KBM-7 (cell line): ENCODE measurements at regions not wholly inside any gene's neighbourhood (a gene's known extent, or its start where the extent isn't known, plus 50 kb on each side); places are given as distances from the start of the nearest gene placed in this dataset.

Experiments used
- DNase-seq: peaks from one replicate; pipeline ENCODE4 v3.0.0-alpha.2; 2015
- in situ Hi-C: fragments of 300-500 bp; cut with MboI; formaldehyde crosslinking; loops from 2 replicates; pipeline ENCODE4 v1.14.3; 2020; ENCODE audit warnings: low sequenced_read_pairs, low pct_unique_long_range_greater_than_20kb, mixed read lengths

DNA sequence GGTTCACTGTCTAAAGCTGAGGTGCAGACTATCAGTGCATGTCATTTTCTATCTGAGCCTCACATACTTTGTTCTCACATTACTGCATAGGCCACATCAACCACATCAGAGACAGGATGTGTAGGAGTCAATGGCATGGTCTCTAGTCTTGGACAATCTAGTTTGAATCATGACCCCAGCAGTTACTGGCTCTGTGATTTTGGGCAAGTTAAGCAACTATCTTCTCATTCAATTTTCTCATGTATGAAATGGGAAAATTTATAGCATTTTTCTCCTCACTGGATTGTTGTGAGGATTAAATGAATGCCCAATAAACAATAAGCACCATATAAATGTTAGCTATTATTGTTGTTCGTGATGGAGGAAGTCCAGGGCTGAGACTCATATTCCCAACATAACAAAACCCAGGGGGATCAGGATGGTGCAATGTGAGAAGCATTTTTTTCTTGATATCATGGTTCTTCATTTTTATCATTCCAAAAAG lies 432.6 kb downstream of the LRIG3 start:
- in situ Hi-C loops: no loop called here
- no peak for DNase-seq

DNA sequence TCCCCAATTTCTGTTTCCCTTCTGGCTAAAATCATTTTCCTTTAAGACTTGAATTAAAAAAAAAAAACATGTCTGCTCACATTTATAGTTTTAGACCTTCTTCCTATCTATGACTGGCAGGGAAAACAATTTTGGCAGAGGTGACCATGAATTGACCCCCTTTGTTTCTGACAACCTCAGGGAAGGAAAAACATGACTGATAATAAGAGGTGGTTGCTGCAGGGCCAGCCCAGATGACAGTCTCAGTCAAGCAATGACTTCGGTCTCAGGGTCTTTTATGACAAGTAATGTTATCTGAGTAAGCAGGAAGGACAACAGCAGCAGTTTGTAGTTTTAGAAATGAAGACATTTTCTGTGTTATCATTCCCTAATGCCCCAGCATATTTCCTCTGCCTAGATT lies 430.9 kb downstream of the LRIG3 start:
- DNase-seq: no peak
- in situ Hi-C loops: no loop called here

DNA sequence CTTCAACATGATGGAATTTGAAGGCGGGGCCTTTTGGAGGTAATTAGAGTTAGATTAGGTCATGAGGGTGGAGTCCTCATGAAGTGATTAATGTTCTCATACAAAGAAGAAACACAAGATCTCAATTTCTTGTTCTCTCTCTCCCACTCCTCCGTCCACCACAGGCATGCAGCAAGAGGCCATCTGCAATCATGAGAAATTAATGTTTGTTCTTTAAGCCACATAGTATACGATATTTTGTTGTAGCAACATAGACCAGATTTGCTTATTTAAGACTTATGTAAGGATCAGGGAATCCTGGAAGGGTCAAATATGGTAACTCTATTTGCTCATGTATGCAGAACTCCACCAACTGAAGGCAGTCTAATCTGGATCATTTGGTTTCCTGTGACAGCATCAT lies 429.0 kb downstream of the LRIG3 start:
- in situ Hi-C loops: no loop called here
- no peak for DNase-seq

DNA sequence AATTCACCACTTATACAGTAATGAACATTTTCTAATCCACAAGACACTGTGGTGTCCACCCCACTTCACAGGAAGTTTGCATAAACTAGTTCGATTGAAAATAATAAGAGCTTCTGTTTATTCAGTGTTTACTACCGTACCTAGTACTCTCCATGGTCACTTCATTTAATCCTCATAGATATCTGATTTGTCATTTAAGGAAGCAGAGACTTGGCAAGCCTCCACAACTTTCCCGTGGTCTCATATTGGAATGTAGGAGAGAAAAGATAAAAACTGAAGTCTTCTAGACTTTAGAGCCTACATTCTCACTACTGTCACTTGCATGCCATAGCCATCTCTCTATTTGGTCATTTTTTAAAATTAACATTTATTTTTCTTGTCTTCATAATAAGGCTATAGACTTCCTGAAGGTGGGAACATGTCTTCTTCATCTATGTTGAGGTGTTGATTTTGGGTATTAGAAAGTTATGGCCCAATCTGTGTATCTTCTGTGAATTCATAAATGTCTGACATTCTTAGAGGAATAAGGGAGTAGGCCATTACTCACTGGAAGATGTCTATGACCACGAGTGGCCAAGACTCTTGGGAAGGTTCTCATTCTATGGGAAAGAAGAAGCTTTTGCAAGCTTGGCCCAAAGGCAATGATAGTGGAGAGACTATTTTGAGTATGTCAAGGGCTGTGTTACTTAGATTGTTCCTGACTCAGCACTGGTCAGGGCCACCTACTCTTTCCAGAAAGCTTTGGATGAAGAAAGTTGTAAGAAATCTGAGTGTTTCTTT lies 423.7 kb downstream of the LRIG3 start:
- in situ Hi-C loops: no loop called here
- no peak for DNase-seq

DNA sequence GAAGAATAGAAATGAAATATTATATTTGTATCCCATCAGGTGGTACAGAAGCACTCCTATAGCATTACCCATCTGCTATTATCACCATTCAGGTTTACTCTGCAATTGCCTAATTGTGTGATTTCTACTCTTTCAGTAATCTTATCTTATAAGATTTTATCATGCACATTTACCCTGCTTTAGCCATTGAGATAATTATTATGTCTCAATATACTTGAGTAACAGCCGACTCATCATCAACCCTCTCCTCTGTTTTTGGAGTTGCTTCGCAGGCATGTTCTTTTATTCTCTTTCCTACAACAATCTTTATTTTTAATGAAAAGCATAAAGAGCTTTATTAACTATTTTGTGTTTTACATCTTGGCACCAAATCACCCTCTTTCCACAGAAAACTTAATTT lies 419.9 kb downstream of the LRIG3 start:
- in situ Hi-C loops: no loop called here
- no peak for DNase-seq

DNA sequence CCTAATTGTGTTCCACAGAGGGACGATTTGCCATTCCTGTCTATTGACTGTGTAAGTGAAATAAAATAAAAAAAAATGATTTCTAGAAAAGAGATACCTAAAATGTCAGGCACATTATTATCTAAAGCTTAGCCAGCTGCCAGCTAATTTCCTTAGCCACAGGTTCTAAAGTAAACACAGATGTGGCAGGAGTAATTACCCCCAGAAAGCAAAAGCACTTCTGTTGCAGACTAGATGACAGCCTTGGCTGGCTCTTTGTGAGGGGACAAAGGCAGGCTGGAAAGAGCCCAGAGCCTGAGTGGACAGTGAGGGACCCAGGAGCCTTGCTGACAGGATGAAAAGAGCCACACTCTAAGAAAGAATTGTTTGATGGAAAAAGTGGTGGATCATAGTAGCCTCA lies 418.1 kb downstream of the LRIG3 start:
- DNase-seq: no peak
- in situ Hi-C loops: no loop called here

DNA sequence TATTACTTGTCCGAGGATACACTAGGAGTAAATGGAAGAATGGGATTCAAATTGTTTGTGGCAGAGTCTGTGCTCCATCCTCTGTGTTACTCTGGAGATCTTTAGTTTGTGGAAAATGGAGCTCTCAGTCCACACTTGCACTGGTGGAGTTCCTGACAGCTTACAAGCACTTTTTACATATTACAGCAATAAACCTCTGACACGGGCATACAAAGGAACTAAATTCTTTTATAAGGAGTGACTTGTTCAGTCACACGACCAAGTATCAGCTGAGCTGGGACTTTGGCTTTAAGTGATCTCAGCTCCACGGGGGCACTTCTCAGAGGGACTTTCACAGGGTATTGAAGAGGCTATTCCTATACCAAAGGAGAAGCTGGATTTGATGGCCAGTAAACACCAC lies 417.5 kb downstream of the LRIG3 start:
- in situ Hi-C loops: no loop called here
- DNase-seq: no peak

DNA sequence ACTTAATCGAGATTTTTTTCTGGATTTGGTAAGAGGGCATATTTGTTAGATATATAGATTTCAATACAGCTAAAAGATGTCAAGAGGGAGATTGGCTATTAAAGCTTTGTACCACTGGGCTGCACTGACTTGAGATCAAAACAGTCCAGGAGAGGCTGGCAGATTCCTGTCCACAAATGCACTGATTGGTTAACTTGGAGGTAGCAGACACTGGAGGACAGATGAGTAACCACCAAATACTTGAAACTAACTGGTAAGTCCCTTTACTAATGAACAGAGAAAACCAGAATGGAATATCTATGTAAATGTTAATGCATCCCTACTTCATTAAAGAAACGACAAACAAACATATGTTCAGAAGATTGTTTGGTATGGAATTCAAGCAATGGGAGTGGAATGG lies 416.6 kb downstream of the LRIG3 start:
- in situ Hi-C loops: no loop called here
- no peak for DNase-seq

DNA sequence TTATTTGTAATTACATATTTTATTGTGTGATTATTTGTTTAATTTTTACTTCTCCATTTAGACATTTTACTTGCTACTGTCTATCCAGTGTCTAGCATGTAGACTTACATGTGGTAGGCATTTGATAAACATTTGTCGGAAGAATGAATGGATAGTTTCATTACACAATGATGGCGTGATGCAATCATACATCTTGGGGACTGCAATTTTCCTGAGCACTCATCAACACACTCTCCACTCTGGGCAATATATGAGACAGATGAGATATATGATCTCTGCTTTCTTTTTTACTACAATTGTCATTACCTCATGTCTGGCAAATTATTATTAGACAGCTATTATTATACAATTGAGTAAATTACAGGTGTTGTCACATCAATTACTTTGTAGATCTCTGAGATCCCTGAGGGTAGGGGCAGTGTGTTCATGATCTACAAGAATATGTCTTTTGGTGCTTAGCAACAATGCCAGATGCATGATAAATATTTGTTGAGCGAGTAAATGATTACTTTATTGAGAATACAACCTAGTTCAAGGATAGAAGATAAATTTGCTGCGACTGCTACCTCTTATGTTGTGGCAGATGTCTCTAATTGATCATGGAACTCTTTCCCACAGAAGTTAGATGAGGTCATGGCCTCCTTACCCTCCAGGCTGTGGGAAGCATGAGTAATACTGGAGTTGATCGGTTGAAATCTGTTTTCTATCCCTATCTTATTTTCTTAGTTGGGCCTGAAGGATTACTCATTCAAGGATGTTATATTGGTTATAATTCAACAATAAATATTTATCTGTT lies 416.0 kb downstream of the LRIG3 start:
- in situ Hi-C loops: no loop called here
- no peak for DNase-seq

DNA sequence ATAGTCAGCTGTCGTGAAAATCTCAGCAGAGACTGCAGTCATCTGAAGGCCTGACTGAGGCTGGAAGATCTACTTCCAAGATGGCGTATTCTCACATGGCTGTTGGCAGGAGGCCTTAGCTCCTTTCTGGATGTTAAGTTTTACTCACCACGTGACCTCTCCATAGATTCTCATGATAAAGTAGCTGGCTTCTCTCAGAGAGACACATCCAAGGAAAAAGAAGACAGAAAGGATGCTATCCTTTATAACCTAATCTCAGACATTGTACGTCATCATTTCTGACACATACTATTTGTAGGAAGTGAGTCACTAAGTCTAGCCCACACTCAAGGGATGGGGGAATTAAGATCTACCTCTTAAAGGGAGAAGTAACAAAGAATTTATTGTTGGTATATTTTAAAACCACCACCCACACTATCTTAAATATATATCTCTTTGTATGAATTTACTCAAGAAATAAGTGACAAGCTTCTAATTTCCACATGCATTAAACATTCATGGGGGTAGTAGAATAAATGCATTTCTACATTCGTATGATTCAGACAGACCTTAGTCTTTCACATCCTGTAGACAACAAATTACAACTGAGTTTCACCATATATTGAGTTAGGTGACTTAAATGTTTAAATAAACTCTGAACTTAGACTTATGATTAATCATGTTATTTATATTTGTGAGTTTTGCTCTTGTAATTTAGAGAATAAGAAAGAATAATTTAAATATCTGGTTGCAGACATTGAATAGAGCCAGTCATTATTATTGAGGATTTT lies 411.0 kb downstream of the LRIG3 start:
- in situ Hi-C loops: no loop called here
- no peak for DNase-seq

DNA sequence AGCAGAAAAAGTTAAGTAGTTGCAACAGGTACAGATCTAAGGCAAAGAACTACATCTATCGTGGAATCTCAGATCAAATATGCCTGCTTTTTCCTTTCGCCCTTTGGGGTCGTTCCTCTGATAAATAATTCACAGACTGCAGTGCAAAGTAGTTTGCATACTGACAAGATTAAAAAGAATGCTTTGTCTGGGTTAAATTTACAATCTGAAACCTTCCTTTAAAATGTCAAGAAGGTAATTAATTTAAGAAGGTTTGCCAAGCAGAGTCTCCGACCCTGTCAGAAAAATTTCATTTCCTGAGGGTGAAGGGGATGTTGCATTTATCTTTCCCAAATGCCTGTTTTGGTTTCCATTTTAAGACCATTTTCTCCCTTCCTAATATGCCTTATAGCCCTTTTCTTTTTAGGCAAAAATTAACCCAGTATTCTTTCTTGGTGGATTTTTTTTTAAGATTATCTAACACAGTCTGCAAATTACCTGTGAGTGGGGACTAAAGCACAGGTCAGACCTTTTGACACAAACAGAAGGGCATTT lies 406.9 kb downstream of the LRIG3 start:
- DNase-seq: no peak
- in situ Hi-C loops: no loop called here

DNA sequence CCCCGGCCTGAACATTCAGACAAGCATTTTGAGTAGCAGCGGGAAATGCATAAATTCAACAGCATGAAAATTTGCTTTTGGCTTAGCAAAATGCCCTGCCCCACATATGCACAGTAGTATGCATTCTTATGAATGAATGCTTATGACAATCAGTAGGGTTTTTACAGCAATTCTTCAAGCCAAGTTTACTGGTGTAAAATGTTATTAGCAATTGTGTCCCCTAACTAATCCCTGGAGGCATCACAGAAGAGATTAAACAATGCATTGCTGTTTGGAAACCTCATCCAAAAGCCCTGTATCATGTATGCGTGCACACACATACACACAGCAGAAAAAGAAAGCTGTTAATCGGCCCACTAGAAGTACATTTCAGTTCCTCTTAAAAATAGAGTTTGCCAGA lies 406.5 kb downstream of the LRIG3 start:
- DNase-seq: no peak
- in situ Hi-C loops: no loop called here

DNA sequence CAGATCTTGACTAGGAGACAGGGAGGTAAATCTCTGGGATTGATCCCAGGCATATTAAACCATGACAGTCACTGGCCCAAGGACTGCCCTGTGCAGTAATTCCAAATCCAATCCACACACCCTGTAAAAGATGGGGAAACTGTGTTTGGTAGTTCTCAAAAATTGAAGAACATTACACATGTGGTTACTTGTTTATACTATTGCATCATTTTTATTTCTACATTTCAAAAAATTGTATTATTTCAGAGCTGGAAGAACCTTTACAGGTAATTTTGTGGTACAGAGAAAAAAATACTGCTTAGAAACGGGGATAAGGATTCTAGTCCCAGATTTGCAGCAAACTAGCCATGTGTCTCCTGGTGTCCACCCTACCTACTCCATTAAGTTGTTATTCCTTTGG lies 400.5 kb downstream of the LRIG3 start:
- in situ Hi-C loops: no loop called here
- DNase-seq: no peak

DNA sequence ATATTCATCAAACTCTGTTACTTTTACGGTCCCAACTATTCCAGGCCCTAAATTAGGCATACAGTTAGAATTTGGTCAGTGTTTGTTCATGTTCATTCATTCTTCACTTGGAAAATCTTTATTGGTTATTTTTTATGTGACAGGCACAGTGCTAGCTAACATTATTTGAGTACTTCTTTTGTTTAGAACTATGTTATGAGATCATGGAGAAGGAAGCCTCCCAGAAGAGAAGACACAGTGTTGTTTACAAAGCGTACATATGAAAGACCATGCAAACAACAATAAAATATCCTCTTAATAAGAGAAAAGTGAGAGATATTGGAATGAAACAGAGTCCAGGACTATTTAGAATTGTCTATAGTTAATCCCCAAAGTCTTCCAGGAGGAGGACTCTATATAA lies 399.2 kb downstream of the LRIG3 start:
- DNase-seq: no peak
- in situ Hi-C loops: no loop called here

DNA sequence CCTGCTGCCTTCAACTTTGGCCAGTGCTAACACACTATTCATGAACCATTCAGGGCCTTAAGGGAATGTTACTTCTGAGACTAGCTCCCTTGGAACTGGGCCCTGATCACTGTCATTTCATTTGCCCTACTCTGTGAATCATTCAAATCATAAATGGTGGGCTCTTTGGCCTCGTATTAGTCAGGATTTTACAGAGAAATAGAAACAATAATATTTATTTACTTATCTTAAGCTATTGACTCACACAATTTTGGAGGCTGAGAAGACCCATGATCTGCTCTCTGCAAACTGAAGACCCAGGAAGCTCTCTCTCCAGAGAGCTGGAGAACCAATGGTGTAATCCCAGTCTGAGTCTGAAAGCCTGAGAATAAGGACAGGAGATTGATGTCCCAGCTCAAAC lies 398.5 kb downstream of the LRIG3 start:
- DNase-seq: no peak

DNA sequence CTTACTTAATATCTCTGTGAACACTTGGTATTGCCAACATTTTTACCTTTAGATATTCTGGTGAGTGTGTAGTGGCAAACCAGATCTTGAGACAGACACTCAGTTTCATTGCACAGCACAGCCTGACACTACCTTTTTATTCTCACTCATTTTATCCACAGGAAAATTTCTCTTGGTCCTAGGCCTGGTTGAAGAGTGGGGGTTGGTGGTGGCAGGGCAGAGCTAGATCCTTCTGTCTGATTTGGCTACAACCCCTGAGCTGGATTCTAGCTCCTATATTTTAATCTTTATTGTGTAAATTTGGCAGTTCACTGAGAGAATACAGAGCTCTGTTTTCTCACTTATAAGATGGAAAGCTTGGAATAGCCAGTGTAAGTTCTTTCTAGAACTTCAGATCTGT lies 396.9 kb downstream of the LRIG3 start:
- DNase-seq: no peak
- in situ Hi-C loops: no loop called here

More for the DNA sequence above, 398.5 kb downstream of the LRIG3 start:
- in situ Hi-C loops: no loop called here

DNA sequence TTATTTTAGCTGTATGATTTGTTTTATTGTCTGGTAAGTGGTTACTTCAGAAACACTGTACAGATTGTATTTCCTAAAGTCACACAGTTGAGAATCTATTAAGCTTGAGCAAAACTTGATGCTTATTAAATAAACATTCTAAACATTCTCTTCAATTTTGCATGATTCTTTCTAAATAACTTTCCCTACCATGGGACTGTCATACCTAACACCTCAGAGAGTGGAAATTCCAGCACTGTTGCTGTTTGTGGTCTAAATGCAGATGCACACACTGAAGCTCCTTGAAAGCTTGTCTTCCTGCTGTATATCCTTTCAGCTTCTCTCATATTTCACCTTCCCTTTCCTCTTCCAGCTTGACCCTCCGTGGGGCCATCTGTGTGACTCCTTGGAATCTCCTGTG lies 392.0 kb downstream of the LRIG3 start:
- DNase-seq: no peak
- in situ Hi-C loops: no loop called here

DNA sequence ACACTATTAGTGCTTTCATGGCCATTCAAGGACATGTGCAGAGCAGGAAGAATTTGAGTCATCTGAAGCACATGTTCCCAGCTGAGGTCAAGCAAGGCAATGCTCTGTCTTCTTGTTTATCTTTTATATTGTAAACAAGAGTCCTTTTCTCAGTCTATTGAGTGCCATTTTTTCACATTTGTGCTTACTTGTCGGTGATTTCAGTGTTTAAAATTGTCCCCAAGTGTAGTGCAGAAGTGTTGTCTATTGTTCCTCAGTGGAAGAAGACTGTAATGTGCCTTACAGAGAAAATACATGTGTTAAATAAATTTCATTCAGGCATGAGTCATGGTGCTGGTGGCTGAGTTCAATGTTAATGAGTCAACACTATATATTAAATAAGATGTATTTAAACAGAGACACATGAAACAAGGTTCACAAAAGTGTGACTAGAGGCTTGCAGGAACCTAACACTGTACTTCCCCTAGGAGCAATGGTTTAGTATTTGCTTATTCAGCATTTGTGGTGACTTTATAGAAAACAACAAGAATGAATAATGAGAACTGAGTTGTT lies 391.1 kb downstream of the LRIG3 start:
- in situ Hi-C loops: no loop called here
- DNase-seq: no peak
